Breast epithelium (tissue), 4 donors: ENCODE measurements at regions not wholly inside any gene's neighbourhood (a gene's known extent, or its start where the extent isn't known, plus 50 kb on each side); places are given as distances from the start of the nearest gene placed in this dataset.

ENCODE experiments used
- DNase-seq, 2 donors: peaks; one replicate each; pipeline ENCODE4 v3.0.0-alpha.2; 2019; ENCODE audit warnings: low spot score in 2 of 2
- H3K27ac ChIP-seq, 2 donors: fragments of 200-600 bp; sonication (generic) in 1 of 2; one replicate each; pipeline ENCODE4 v1.5.1; 2016 to 2019; ENCODE audit warnings: mild to moderate bottlenecking in 1 of 2
- H3K27me3 ChIP-seq, 2 donors: fragments of 200-600 bp; sonication (generic) in 1 of 2; one replicate each; pipeline versions ENCODE4 v1.5.1 to v1.6.0; 2017 to 2019; ENCODE audit warnings: control low read depth in 1 of 2, mild to moderate bottlenecking in 1 of 2
- H3K36me3 ChIP-seq: fragments of 200-600 bp; one replicate; pipeline ENCODE4 v1.5.1; 2019
- H3K4me1 ChIP-seq, 2 donors: fragments of 200-600 bp; sonication (generic); one replicate each; pipeline ENCODE4 v1.5.1; 2016 to 2019; ENCODE audit warnings: control low read depth in 1 of 2
- H3K4me3 ChIP-seq, 3 donors: fragments of 200-600 bp; sonication (generic); 1 replicate in 2 of 3; 2 replicates in 1 of 3; pipeline ENCODE4 v1.5.1; 2016 to 2019; ENCODE audit warnings: mild to moderate bottlenecking in 3 of 3, moderate library complexity in 2 of 3
- H3K9me3 ChIP-seq, 2 donors: fragments of 200-600 bp; sonication (generic) in 1 of 2; one replicate each; pipeline ENCODE4 v1.5.1; 2016 to 2019; ENCODE audit warnings: control low read depth in 1 of 2
- POLR2A ChIP-seq: fragments of 450-650 bp; IDR thresholded peaks from one replicate; pipeline ENCODE4 v1.6.1; 2016; ENCODE audit warnings: antibody characterized with exemption, mild to moderate bottlenecking, moderate library complexity
- POLR2AphosphoS5 ChIP-seq, 3 donors: sonication (generic); formaldehyde crosslinking; IDR thresholded peaks; one replicate each; pipeline ENCODE4 v1.6.1; 2017; ENCODE audit warnings: antibody characterized with exemption in 3 of 3
- intact Hi-C: fragments of 100-400 bp; cut with DNase I; formaldehyde crosslinking; loops from one replicate; pipeline ENCODE4 v1.15.1; 2023; ENCODE audit warnings: low total_unique reads
- TF ChIP-seq, protein P1 (sequence below), 3 donors: fragments of 450-650 bp; IDR thresholded peaks; one replicate each; pipeline ENCODE4 v1.5.1; 2016 to 2017; ENCODE audit warnings: antibody characterized with exemption in 3 of 3, mild to moderate bottlenecking in 3 of 3, moderate library complexity in 3 of 3

GRCh38 chr6:100266494-100267401 lies 198.0 kb downstream of the SIM1 start:
- no peaks in the 10 kb centered on the region for H3K9me3 ChIP-seq
- H3K36me3 ChIP-seq, result no peaks in the 10 kb centered on the region
- no peak overlapping the region for H3K4me3 ChIP-seq
- no peaks in the 10 kb centered on the region for H3K4me1 ChIP-seq
- intact Hi-C loops, result no loop called here
- DNase-seq, result no peak
- no peak overlapping the region for H3K27ac ChIP-seq
- H3K27me3 ChIP-seq, result no peaks in the 10 kb centered on the region
- TF ChIP-seq, protein P1, sequence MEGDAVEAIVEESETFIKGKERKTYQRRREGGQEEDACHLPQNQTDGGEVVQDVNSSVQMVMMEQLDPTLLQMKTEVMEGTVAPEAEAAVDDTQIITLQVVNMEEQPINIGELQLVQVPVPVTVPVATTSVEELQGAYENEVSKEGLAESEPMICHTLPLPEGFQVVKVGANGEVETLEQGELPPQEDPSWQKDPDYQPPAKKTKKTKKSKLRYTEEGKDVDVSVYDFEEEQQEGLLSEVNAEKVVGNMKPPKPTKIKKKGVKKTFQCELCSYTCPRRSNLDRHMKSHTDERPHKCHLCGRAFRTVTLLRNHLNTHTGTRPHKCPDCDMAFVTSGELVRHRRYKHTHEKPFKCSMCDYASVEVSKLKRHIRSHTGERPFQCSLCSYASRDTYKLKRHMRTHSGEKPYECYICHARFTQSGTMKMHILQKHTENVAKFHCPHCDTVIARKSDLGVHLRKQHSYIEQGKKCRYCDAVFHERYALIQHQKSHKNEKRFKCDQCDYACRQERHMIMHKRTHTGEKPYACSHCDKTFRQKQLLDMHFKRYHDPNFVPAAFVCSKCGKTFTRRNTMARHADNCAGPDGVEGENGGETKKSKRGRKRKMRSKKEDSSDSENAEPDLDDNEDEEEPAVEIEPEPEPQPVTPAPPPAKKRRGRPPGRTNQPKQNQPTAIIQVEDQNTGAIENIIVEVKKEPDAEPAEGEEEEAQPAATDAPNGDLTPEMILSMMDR (IDR thresholded peaks at IDR 0.05), result no peak
- TF ChIP-seq POLR2AphosphoS5 (IDR thresholded peaks at IDR 0.05) (no peak), POLR2A (no peak)

DNA sequence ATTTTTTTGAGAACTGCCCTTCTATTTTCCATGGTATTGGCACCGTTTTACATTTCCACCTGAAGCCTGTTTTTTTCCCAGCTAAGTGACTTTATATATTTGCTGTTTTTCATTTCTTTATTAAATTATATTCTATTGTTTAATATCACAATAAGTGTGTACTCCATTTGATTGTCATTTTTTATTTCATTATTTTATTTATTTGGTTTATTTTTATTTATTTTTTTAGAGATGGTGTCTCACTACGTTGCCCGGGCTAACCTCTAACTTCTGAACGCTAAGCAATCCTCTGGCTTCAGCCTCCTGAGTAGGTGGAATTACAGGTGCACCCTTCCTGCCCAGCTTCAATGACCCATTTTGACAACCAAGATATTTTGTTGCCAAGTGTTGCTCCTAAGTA lies 202.6 kb downstream of the SIM1 start:
- Histone ChIP-seq H3K4me3 (no peak overlapping the region), H3K36me3 (no peaks in the 10 kb centered on the region), H3K27me3 (no peaks in the 10 kb centered on the region), H3K9me3 (no peaks in the 10 kb centered on the region), H3K27ac (no peak overlapping the region), H3K4me1 (no peaks in the 10 kb centered on the region)
- TF ChIP-seq POLR2AphosphoS5 (IDR thresholded peaks at IDR 0.05) (no peak), POLR2A (no peak)
- TF ChIP-seq, protein P1 (IDR thresholded peaks at IDR 0.05), result no peak
- intact Hi-C loops, result no loop called here
- DNase-seq, result no peak

DNA sequence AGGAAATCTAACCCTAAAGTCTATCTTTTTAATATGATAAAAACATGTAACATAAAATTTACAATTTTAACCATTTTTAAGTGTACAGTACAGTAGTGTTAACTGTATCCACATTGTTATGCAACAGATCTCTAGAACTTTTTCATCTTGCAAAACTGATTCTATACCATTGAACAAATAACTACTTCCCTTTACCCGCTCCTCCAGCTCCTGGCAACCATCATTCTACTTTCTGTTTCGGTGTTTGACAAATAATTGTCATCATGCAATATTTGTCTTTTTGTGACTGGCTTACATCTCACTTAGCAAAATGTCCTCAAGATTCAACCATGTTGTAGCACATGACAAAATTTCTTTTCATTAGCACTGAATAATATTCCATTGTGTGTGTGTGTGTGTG lies 203.2 kb downstream of the SIM1 start:
- TF ChIP-seq POLR2AphosphoS5 (IDR thresholded peaks at IDR 0.05), result no peak
- TF ChIP-seq, protein P1 (IDR thresholded peaks at IDR 0.05), result no peak
- TF ChIP-seq POLR2A, result no peak
- DNase-seq, result no peak
- no peak overlapping the region for H3K4me3 ChIP-seq
- intact Hi-C loops, result no loop called here
- H3K4me1 ChIP-seq, result no peaks in the 10 kb centered on the region
- no peak overlapping the region for H3K27ac ChIP-seq
- H3K27me3 ChIP-seq, result no peaks in the 10 kb centered on the region
- H3K9me3 ChIP-seq, result no peaks in the 10 kb centered on the region
- no peaks in the 10 kb centered on the region for H3K36me3 ChIP-seq

DNA sequence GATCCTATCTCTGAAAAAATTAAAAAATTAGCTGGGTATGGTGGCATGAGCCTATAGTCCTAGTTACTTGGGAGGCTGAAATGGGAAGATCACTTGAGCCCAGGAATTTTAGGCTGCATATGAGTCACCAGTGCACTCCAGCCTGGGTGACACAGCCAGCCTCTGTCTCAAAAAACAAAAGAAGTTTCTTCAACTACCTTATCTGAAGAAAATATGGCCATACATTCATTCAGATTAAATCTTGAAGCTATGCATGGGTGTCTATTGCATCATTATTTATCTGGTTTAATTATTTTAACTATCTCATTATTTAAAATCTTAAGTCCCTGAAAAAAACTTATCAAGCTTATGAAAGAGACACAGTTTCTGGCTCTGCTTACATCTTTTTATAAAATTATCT lies 204.1 kb downstream of the SIM1 start:
- DNase-seq, result no peak
- no peaks in the 10 kb centered on the region for H3K9me3 ChIP-seq
- no peaks in the 10 kb centered on the region for H3K27me3 ChIP-seq
- no peaks in the 10 kb centered on the region for H3K36me3 ChIP-seq
- H3K4me1 ChIP-seq, result no peaks in the 10 kb centered on the region
- intact Hi-C loops, result no loop called here
- H3K4me3 ChIP-seq, result no peak overlapping the region
- TF ChIP-seq POLR2A (no peak), POLR2AphosphoS5 (IDR thresholded peaks at IDR 0.05) (no peak)
- TF ChIP-seq, protein P1 (IDR thresholded peaks at IDR 0.05), result no peak
- H3K27ac ChIP-seq, result no peak overlapping the region

- Histone ChIP-seq H3K27ac (no peak overlapping the region), H3K36me3 (no peaks in the 10 kb centered on the region), H3K27me3 (no peaks in the 10 kb centered on the region), H3K4me3 (no peak overlapping the region), H3K4me1 (no peaks in the 10 kb centered on the region), H3K9me3 (no peaks in the 10 kb centered on the region)
- no peak for TF ChIP-seq POLR2AphosphoS5 (IDR thresholded peaks at IDR 0.05)
- TF ChIP-seq POLR2A, result no peak
- TF ChIP-seq, protein P1 (IDR thresholded peaks at IDR 0.05), result no peak
- intact Hi-C loops, result no loop called here
- DNase-seq, result no peak
Measured at GRCh38 chr6:100259865-100260264, 204.9 kb downstream of the SIM1 start.
